Ishikawa (cell line): ENCODE measurements at regions not wholly inside any gene's neighbourhood (a gene's known extent, or its start where the extent isn't known, plus 50 kb on each side); places are given as distances from the start of the nearest gene placed in this dataset.

Experiments
- CEBPB ChIP-seq: IDR thresholded peaks from 2 replicates; pipeline ENCODE4 v1.6.1; 2012
- CREB1 ChIP-seq: IDR thresholded peaks from 2 replicates; pipeline ENCODE4 v1.6.1; 2012; ENCODE audit warnings: low read depth
- EGR1 ChIP-seq: IDR thresholded peaks from 2 replicates; pipeline ENCODE4 v1.6.1; 2012
- EP300 ChIP-seq: IDR thresholded peaks from 2 replicates; pipeline ENCODE4 v1.6.1; 2012; ENCODE audit warnings: borderline replicate concordance
- FOXM1 ChIP-seq: IDR thresholded peaks from 2 replicates; pipeline ENCODE4 v1.6.1; 2012; ENCODE audit warnings: low read depth, borderline replicate concordance
- MAX ChIP-seq: IDR thresholded peaks from 2 replicates; pipeline ENCODE4 v1.6.1; 2012
- NFIC ChIP-seq: IDR thresholded peaks from 2 replicates; pipeline ENCODE4 v1.6.1; 2012
- RAD21 ChIP-seq: IDR thresholded peaks from 2 replicates; pipeline ENCODE4 v1.6.1; 2012; ENCODE audit warnings: low read depth
- TAF1 ChIP-seq: IDR thresholded peaks from 2 replicates; pipeline ENCODE4 v1.6.1; 2012; ENCODE audit warnings: low read depth, mild to moderate bottlenecking
- TCF12 ChIP-seq: IDR thresholded peaks from 2 replicates; pipeline ENCODE4 v1.6.1; 2012; ENCODE audit warnings: low read depth
- TEAD4 ChIP-seq: IDR thresholded peaks from 2 replicates; pipeline ENCODE4 v1.6.1; 2012
- USF1 ChIP-seq: IDR thresholded peaks from 2 replicates; pipeline ENCODE4 v1.6.1; 2012
- YY1 ChIP-seq: IDR thresholded peaks from 2 replicates; pipeline ENCODE4 v1.6.1; 2012; ENCODE audit warnings: low read depth
- ZBTB7A ChIP-seq: IDR thresholded peaks from 2 replicates; pipeline ENCODE4 v1.6.1; 2012; ENCODE audit warnings: low read depth
- TF ChIP-seq, protein P1 (sequence below): IDR thresholded peaks from 2 replicates; pipeline ENCODE4 v1.6.1; 2012; ENCODE audit warnings: low read depth, mild to moderate bottlenecking

- TF ChIP-seq NFIC, result no peak
- TF ChIP-seq YY1, result no peak
- no peak for TF ChIP-seq ZBTB7A
- TF ChIP-seq, protein P1, sequence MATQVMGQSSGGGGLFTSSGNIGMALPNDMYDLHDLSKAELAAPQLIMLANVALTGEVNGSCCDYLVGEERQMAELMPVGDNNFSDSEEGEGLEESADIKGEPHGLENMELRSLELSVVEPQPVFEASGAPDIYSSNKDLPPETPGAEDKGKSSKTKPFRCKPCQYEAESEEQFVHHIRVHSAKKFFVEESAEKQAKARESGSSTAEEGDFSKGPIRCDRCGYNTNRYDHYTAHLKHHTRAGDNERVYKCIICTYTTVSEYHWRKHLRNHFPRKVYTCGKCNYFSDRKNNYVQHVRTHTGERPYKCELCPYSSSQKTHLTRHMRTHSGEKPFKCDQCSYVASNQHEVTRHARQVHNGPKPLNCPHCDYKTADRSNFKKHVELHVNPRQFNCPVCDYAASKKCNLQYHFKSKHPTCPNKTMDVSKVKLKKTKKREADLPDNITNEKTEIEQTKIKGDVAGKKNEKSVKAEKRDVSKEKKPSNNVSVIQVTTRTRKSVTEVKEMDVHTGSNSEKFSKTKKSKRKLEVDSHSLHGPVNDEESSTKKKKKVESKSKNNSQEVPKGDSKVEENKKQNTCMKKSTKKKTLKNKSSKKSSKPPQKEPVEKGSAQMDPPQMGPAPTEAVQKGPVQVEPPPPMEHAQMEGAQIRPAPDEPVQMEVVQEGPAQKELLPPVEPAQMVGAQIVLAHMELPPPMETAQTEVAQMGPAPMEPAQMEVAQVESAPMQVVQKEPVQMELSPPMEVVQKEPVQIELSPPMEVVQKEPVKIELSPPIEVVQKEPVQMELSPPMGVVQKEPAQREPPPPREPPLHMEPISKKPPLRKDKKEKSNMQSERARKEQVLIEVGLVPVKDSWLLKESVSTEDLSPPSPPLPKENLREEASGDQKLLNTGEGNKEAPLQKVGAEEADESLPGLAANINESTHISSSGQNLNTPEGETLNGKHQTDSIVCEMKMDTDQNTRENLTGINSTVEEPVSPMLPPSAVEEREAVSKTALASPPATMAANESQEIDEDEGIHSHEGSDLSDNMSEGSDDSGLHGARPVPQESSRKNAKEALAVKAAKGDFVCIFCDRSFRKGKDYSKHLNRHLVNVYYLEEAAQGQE, result no peak
- TF ChIP-seq FOXM1, result no peak
- no peak for TF ChIP-seq CREB1
- TF ChIP-seq EP300, result no peak
- no peak for TF ChIP-seq EGR1
- no peak for TF ChIP-seq TEAD4
- no peak for TF ChIP-seq CEBPB
- TF ChIP-seq RAD21, result no peak
- no peak for TF ChIP-seq MAX
- no peak for TF ChIP-seq TCF12
- TF ChIP-seq USF1, result no peak
- TF ChIP-seq TAF1, result no peak
Observed at GRCh38 chr5:175354964-175355363, 89.0 kb downstream of the DRD1 start.

GRCh38 chr5:175353926-175354325, 90.1 kb downstream of the DRD1 start:
- TF ChIP-seq RAD21 (no peak), CEBPB (no peak), TCF12 (no peak), FOXM1 (no peak), YY1 (no peak), MAX (no peak), TAF1 (no peak), NFIC (no peak), EGR1 (no peak), CREB1 (no peak), EP300 (no peak), USF1 (no peak), ZBTB7A (no peak), TEAD4 (no peak)
- TF ChIP-seq, protein P1, result no peak

GRCh38 chr5:175351897-175352590, 91.9 kb downstream of the DRD1 start:
- TF ChIP-seq YY1 (no peak), EGR1 (no peak), RAD21 (no peak), FOXM1 (no peak)

DNA sequence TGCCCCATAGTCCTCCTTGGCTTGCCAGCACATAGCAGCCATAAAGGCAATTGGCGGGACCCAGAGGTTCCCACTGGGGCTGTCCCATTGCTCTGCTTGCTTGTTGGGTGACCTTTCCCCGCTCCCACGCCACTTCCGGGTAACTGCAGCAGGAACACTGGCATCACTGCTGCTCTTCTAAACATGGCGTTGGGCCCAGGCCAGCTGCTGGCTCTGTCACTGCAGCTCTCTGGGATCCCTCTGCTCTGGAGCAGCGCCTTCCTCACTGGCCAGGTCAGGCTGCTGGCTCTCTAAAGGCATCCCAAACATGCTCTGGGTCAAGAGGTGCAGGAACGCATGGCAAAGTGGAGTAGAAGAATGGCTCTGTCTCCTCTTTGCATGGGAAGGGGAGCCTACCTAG, 92.9 kb downstream of the DRD1 start:
- TF ChIP-seq FOXM1 (no peak), CEBPB (no peak), TCF12 (no peak), TAF1 (no peak)

GRCh38 chr5:175347931-175348330, 96.1 kb downstream of the DRD1 start:
- TF ChIP-seq ZBTB7A (no peak), USF1 (no peak), FOXM1 (no peak), YY1 (no peak), EGR1 (no peak), TCF12 (no peak), CEBPB (no peak), EP300 (no peak), CREB1 (no peak), TAF1 (no peak), NFIC (no peak), RAD21 (no peak)
- TF ChIP-seq, protein P1, result no peak
